CD4-positive, alpha-beta T cell (primary cell): ENCODE measurements at regions not wholly inside any gene's neighbourhood (a gene's known extent, or its start where the extent isn't known, plus 50 kb on each side); places are given as distances from the start of the nearest gene placed in this dataset.

ENCODE experiments used
- ATAC-seq: fragments of 200-7000 bp; cut with Tn5 transposase; one replicate; pipeline ENCODE4 v1.10.0; 2022; ENCODE audit warnings: mild to moderate bottlenecking; ENCODE audit not compliant: poor library complexity
- CTCF ChIA-PET: fragments of 350-600 bp; sonication (Branson Sonifier 250); formaldehyde crosslinking; loops from one replicate; lab custom pipeline; 2021; ENCODE audit warnings: antibody characterized with exemption, inconsistent platforms; lab: Charles Lee
- POLR2A ChIA-PET: fragments of 350-600 bp; sonication (Branson Sonifier 250); formaldehyde crosslinking; loops from one replicate; lab custom pipeline; 2021; ENCODE audit warnings: antibody characterized with exemption, inconsistent platforms; lab: Charles Lee
- DNase-seq, 14 experiments: peaks; one replicate each; pipeline ENCODE4 v3.0.0-alpha.2; 2013 to 2020; ENCODE audit warnings: mixed read lengths in 2 of 14
- H3K27ac ChIP-seq, 2 donors: one replicate each; pipeline versions ENCODE4 v1.5.1 to v1.7.0; 2013; ENCODE audit warnings: low read length in 2 of 2, low read depth in 1 of 2, mild to moderate bottlenecking in 1 of 2
- H3K27me3 ChIP-seq, 2 experiments: 1 replicate in 1 of 2; 2 replicates in 1 of 2; pipeline versions ENCODE4 v1.6.1 to v1.7.0; 2013; ENCODE audit warnings: low read length in 2 of 2, control low read depth in 1 of 2, mild to moderate bottlenecking in 1 of 2, moderate library complexity in 1 of 2; ENCODE audit not compliant: insufficient read depth in 2 of 2, control insufficient read depth in 1 of 2
- H3K36me3 ChIP-seq: one replicate; pipeline ENCODE4 v1.6.1; 2013; ENCODE audit warnings: low read length, control low read depth; ENCODE audit not compliant: insufficient read depth
- H3K4me1 ChIP-seq: one replicate; pipeline ENCODE4 v1.6.1; 2013; ENCODE audit warnings: low read length, control low read depth; ENCODE audit not compliant: insufficient read depth
- H3K4me3 ChIP-seq: one replicate; pipeline ENCODE4 v1.5.1; 2013; ENCODE audit warnings: mild to moderate bottlenecking, low read length, moderate library complexity
- H3K9me3 ChIP-seq, 2 experiments: 1 replicate in 1 of 2; 2 replicates in 1 of 2; pipeline versions ENCODE4 v1.6.1 to v1.7.0; 2013; ENCODE audit warnings: low read length in 2 of 2, mild to moderate bottlenecking in 2 of 2, control low read depth in 1 of 2, moderate library complexity in 1 of 2; ENCODE audit not compliant: control insufficient read depth in 1 of 2, insufficient read depth in 1 of 2
- H3K27ac Mint-ChIP-seq: one replicate; pipeline ENCODE4 v1.8.0; 2020; ENCODE audit warnings: mixed read lengths
- H3K27me3 Mint-ChIP-seq: one replicate; pipeline ENCODE4 v1.8.0; 2021; ENCODE audit warnings: mixed read lengths
- H3K36me3 Mint-ChIP-seq: one replicate; pipeline ENCODE4 v1.8.0; 2021; ENCODE audit warnings: low read depth, mixed read lengths
- H3K4me1 Mint-ChIP-seq: one replicate; pipeline ENCODE4 v1.8.0; 2021; ENCODE audit warnings: low read depth, mixed read lengths
- H3K4me3 Mint-ChIP-seq: one replicate; pipeline ENCODE4 v1.8.0; 2020; ENCODE audit warnings: mild to moderate bottlenecking, mixed read lengths
- H3K9me3 Mint-ChIP-seq: one replicate; pipeline ENCODE4 v1.8.0; 2020; ENCODE audit warnings: mixed read lengths
- intact Hi-C, 2 experiments: fragments of 100-400 bp; cut with DNase I in 1 of 2; cut with micrococcal nuclease in 1 of 2; formaldehyde crosslinking; loops; one replicate each; pipeline versions ENCODE4 v1.15.1 to v1.9.0; 2023 to 2025; cut with DNase I, micrococcal nuclease
- TF ChIP-seq, protein P1 (sequence below): fragments of 200-600 bp; IDR thresholded peaks from one replicate; pipeline ENCODE4 v1.8.0; 2022; ENCODE audit warnings: antibody characterized with exemption, mild to moderate bottlenecking

GRCh38 chr6:156646496-156646895, 130.7 kb upstream of the ARID1B start:
- Mint-ChIP-seq H3K4me3 (no peak overlapping the region), H3K36me3 (no peaks in the 10 kb centered on the region), H3K9me3 (no peaks in the 10 kb centered on the region), H3K4me1 (peaks cover 25% of the 10 kb centered on the region), H3K27ac (no peak overlapping the region), H3K27me3 (peaks cover 36% of the 10 kb centered on the region)
- CTCF ChIA-PET: no interaction called here
- peaks cover 0 to 3% of the 10 kb centered on the region in 2 experiments for H3K9me3 ChIP-seq
- H3K4me3 ChIP-seq: no peak overlapping the region
- no peak for DNase-seq
- no peaks in the 10 kb centered on the region for H3K4me1 ChIP-seq
- H3K27me3 ChIP-seq: peaks cover 4 to 8% of the 10 kb centered on the region in 2 experiments
- POLR2A ChIA-PET: no interaction called here
- TF ChIP-seq, protein P1, sequence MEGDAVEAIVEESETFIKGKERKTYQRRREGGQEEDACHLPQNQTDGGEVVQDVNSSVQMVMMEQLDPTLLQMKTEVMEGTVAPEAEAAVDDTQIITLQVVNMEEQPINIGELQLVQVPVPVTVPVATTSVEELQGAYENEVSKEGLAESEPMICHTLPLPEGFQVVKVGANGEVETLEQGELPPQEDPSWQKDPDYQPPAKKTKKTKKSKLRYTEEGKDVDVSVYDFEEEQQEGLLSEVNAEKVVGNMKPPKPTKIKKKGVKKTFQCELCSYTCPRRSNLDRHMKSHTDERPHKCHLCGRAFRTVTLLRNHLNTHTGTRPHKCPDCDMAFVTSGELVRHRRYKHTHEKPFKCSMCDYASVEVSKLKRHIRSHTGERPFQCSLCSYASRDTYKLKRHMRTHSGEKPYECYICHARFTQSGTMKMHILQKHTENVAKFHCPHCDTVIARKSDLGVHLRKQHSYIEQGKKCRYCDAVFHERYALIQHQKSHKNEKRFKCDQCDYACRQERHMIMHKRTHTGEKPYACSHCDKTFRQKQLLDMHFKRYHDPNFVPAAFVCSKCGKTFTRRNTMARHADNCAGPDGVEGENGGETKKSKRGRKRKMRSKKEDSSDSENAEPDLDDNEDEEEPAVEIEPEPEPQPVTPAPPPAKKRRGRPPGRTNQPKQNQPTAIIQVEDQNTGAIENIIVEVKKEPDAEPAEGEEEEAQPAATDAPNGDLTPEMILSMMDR: no peak
- no peak overlapping the region for H3K27ac ChIP-seq
- intact Hi-C loops: no loop called here
- no peak for ATAC-seq
- no peaks in the 10 kb centered on the region for H3K36me3 ChIP-seq

DNA sequence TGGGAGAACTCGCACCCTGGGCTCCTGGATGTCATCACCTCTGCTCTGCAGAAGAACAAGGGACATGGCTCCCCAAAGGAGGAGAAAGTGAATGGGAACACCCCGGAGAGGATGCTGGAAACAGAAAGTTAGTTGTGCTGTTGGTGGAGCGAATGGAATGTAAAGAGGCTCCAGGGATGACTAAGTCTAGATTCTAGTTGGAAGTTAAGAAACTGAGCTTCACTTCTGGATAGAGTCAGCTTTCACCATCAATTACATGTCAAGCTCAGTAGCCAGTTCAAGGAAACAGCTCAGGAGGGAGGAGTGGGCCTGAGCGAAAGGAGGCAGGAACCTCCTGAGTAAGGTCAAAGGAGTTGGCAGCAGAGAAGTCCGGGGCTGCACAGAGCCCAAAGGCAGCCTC, 132.1 kb upstream of the ARID1B start:
- Histone ChIP-seq H3K4me3 (no peak overlapping the region), H3K36me3 (no peaks in the 10 kb centered on the region), H3K4me1 (no peaks in the 10 kb centered on the region), H3K27me3 (peaks cover 4 to 8% of the 10 kb centered on the region in 2 experiments), H3K9me3 (peaks cover 0 to 5% of the 10 kb centered on the region in 2 experiments), H3K27ac (no peak overlapping the region)
- H3K27me3 Mint-ChIP-seq: peaks cover 36% of the 10 kb centered on the region
- ChIA-PET POLR2A (no interaction called here), CTCF (no interaction called here)
- H3K9me3 Mint-ChIP-seq: peaks cover 3% of the 10 kb centered on the region
- intact Hi-C loops: no loop called here
- ATAC-seq (no peak), DNase-seq (no peak)
- H3K4me1 Mint-ChIP-seq: peaks cover 25% of the 10 kb centered on the region
- H3K4me3 Mint-ChIP-seq: no peak overlapping the region
- TF ChIP-seq, protein P1: no peak
- no peak overlapping the region for H3K27ac Mint-ChIP-seq
- no peaks in the 10 kb centered on the region for H3K36me3 Mint-ChIP-seq

DNA sequence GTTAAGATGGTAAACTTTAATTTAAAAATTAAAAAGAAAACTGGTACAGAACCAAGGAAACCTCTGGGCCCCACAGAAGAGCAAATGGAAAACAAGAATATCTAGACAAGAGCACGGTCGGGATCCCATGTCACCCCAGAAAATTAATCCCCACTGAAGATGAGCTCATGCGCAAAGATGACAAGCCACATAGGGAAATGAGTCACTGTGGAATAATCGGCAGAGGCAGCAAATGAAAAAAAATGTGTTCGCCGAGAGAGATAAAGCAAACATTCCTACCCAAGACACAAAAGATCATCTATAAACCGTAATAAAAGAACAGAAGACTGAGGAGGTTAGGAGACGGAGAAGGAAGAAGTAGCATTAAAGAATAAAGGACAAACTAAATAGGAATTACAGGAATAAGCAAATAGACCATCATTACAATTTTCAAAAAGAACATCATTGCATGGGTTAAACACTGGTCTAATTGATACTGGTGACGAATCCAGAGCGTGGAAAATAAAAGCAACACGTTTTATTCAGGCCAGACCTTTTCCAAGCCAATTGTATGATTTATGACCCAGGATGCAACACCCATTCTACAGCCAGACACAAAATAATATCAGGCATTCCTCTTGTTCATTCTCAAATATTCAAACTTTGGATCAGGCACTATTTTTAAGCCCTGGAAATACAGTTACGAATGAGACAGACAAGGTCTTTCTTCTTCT, 138.0 kb upstream of the ARID1B start:
- ATAC-seq: no peak
- ChIA-PET CTCF (interaction anchor here (1.0 kb wide), 1 partner anchor 182 kb away, joined by 3 read pairs; no protein-coding TSS in a partner anchor), POLR2A (no interaction called here)
- H3K27ac ChIP-seq: no peak overlapping the region
- TF ChIP-seq, protein P1: no peak
- no peaks in the 10 kb centered on the region for H3K27me3 Mint-ChIP-seq
- H3K4me1 Mint-ChIP-seq: peaks cover 18% of the 10 kb centered on the region
- DNase-seq: no peak
- peaks cover 0 to 5% of the 10 kb centered on the region in 2 experiments for H3K9me3 ChIP-seq
- H3K36me3 Mint-ChIP-seq: no peaks in the 10 kb centered on the region
- no peak overlapping the region for H3K27ac Mint-ChIP-seq
- H3K9me3 Mint-ChIP-seq: peaks cover 3% of the 10 kb centered on the region
- H3K27me3 ChIP-seq: no peaks in the 10 kb centered on the region
- peaks cover 11% of the 10 kb centered on the region for H3K4me1 ChIP-seq
- no peak overlapping the region for H3K4me3 ChIP-seq
- intact Hi-C loops: no loop called here
- no peak overlapping the region for H3K4me3 Mint-ChIP-seq
- H3K36me3 ChIP-seq: no peaks in the 10 kb centered on the region
